ENCODE measurements at regions not wholly inside any gene's neighbourhood (a gene's known extent, or its start where the extent isn't known, plus 50 kb on each side); places are given as distances from the start of the nearest gene placed in this dataset.
A peak's percentile ranks its signal among the peaks of the same experiment; 100 is the strongest.

GRCh38 chr6:2542101-2542857, 208.4 kb downstream of the MYLK4 start:
- BruUV-seq (replicated peaks), result no TSS peak
- Histone ChIP-seq H4K20me1 (ENCODE audit: low read length) (no peaks in the 10 kb centered on the region), H3K9ac (ENCODE audit: low read length) (no peak overlapping the region), H3F3A (ENCODE audit: low read length, unreplicated experiment) (no peaks in the 10 kb centered on the region), H3K79me2 (ENCODE audit: low read length) (no peaks in the 10 kb centered on the region), H2AFZ (ENCODE audit: low read length) (no peak overlapping the region), H3K9me2 (replicated peaks; ENCODE audit: low read length) (no peaks in the 10 kb centered on the region), H3K4me3 (ENCODE audit: low read length) (no peak overlapping the region), H3K4me2 (ENCODE audit: low read length) (0 out of 2 replicates have a peak overlapping the region, but pooled peaks have one; percentile 0), H3K36me3 (ENCODE audit: low read depth, low read length) (no peaks in the 10 kb centered on the region), H3K27ac (ENCODE audit: low read length) (no peak overlapping the region), H3K27me3 (ENCODE audit: low read length) (no peaks in the 10 kb centered on the region), H3K4me1 (ENCODE audit: insufficient read depth, low read length) (peaks cover 14% of the 10 kb centered on the region), H3K9me3 (ENCODE audit: low read length) (no peaks in the 10 kb centered on the region)
- TF ChIP-seq, protein P1, sequence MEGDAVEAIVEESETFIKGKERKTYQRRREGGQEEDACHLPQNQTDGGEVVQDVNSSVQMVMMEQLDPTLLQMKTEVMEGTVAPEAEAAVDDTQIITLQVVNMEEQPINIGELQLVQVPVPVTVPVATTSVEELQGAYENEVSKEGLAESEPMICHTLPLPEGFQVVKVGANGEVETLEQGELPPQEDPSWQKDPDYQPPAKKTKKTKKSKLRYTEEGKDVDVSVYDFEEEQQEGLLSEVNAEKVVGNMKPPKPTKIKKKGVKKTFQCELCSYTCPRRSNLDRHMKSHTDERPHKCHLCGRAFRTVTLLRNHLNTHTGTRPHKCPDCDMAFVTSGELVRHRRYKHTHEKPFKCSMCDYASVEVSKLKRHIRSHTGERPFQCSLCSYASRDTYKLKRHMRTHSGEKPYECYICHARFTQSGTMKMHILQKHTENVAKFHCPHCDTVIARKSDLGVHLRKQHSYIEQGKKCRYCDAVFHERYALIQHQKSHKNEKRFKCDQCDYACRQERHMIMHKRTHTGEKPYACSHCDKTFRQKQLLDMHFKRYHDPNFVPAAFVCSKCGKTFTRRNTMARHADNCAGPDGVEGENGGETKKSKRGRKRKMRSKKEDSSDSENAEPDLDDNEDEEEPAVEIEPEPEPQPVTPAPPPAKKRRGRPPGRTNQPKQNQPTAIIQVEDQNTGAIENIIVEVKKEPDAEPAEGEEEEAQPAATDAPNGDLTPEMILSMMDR (conservative IDR thresholded peaks at IDR 0.05; ENCODE audit: low read depth, low read length), result no peak
- no peak for TF ChIP-seq EZH2phosphoT487 (IDR thresholded peaks at IDR 0.05; ENCODE audit: borderline replicate concordance, low read length)
- no peak for TF ChIP-seq EZH2 (IDR thresholded peaks at IDR 0.05; ENCODE audit: low read length, unreplicated experiment)
- ChIA-PET CTCF (no interaction called here), POLR2A (ENCODE audit: unreplicated experiment) (no interaction called here)
- DNase-seq (no peak), ATAC-seq (no peak)
- intact Hi-C loops (cut with micrococcal nuclease), result no loop called here

DNA sequence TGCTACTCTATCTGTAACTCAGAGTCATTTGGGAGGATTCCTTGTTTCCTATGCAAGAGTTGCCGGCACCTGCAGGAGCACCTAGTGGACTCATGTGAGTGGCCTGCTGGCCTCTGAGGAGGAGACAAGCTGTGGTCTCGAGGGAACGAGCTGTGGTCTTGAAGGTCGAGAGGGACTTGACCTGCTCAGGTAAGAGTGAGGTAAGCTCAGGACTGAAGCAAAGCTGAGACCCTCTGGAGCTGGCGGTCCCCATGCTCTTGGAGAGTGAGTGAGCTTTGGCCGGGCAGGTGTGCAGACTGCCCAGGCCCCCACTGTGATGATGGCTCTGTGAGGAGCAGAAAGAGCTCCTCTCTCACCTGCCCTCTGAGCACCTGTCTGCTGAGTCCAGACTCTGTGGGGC, 214.3 kb downstream of the MYLK4 start:
- BruUV-seq (replicated peaks), result no TSS peak
- H3K9me3 ChIP-seq (ENCODE audit: low read length), result no peaks in the 10 kb centered on the region
- DNase-seq (no peak), ATAC-seq (no peak)
- no peak overlapping the region for H2AFZ ChIP-seq (ENCODE audit: low read length)
- ChIA-PET POLR2A (ENCODE audit: unreplicated experiment) (no interaction called here), CTCF (no interaction called here)
- H3F3A ChIP-seq (ENCODE audit: low read length, unreplicated experiment), result no peaks in the 10 kb centered on the region
- no peaks in the 10 kb centered on the region for H4K20me1 ChIP-seq (ENCODE audit: low read length)
- H3K36me3 ChIP-seq (ENCODE audit: low read depth, low read length), result no peaks in the 10 kb centered on the region
- no peaks in the 10 kb centered on the region for H3K79me2 ChIP-seq (ENCODE audit: low read length)
- no peak overlapping the region for H3K4me3 ChIP-seq (ENCODE audit: low read length)
- no peaks in the 10 kb centered on the region for H3K9me2 ChIP-seq (replicated peaks; ENCODE audit: low read length)
- H3K4me2 ChIP-seq (ENCODE audit: low read length), result no peak overlapping the region
- no peak overlapping the region for H3K27ac ChIP-seq (ENCODE audit: low read length)
- no peaks in the 10 kb centered on the region for H3K27me3 ChIP-seq (ENCODE audit: low read length)
- no peak for TF ChIP-seq EZH2 (IDR thresholded peaks at IDR 0.05; ENCODE audit: low read length, unreplicated experiment)
- H3K9ac ChIP-seq (ENCODE audit: low read length), result no peak overlapping the region
- peaks cover 12% of the 10 kb centered on the region for H3K4me1 ChIP-seq (ENCODE audit: insufficient read depth, low read length)
- intact Hi-C loops (cut with micrococcal nuclease), result no loop called here

DNA sequence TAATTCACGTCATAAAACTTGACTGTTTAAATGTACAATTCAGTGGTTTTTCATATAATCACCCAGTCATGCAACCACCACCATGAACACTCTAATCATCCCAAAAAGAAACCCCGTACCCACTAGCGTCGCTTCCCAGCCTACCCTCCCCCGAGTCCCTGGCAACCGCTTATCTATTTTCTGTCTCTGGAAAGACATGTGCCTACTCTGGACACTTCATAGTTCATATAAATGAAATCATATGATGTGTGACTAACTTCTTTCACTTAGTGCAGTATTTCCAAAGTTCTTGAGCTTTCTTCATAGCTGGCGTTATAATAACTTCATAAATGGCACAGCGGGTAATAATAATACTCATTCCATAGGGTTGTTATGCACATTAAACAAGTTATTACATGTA, 215.2 kb downstream of the MYLK4 start:
- H3F3A ChIP-seq (ENCODE audit: low read length, unreplicated experiment), result no peaks in the 10 kb centered on the region

More for the DNA sequence above, 215.2 kb downstream of the MYLK4 start:
- CTCF ChIA-PET, result no interaction called here
- H3K4me2 ChIP-seq (ENCODE audit: low read length), result no peak overlapping the region
- no peak overlapping the region for H3K27ac ChIP-seq (ENCODE audit: low read length)
- no peak overlapping the region for H3K4me3 ChIP-seq (ENCODE audit: low read length)
- H3K9me2 ChIP-seq (replicated peaks; ENCODE audit: low read length), result no peaks in the 10 kb centered on the region
- no peak for DNase-seq
- no peaks in the 10 kb centered on the region for H3K27me3 ChIP-seq (ENCODE audit: low read length)
- H3K79me2 ChIP-seq (ENCODE audit: low read length), result no peaks in the 10 kb centered on the region
- intact Hi-C loops (cut with micrococcal nuclease), result no loop called here
- no peak overlapping the region for H2AFZ ChIP-seq (ENCODE audit: low read length)
- POLR2A ChIA-PET (ENCODE audit: unreplicated experiment), result no interaction called here
- no peak overlapping the region for H3K9ac ChIP-seq (ENCODE audit: low read length)
- BruUV-seq (replicated peaks), result no TSS peak
- no peaks in the 10 kb centered on the region for H3K36me3 ChIP-seq (ENCODE audit: low read depth, low read length)
- H3K9me3 ChIP-seq (ENCODE audit: low read length), result no peaks in the 10 kb centered on the region
- no peak for ATAC-seq
- no peaks in the 10 kb centered on the region for H4K20me1 ChIP-seq (ENCODE audit: low read length)
- TF ChIP-seq EZH2phosphoT487 (IDR thresholded peaks at IDR 0.05; ENCODE audit: borderline replicate concordance, low read length) (no peak), EZH2 (IDR thresholded peaks at IDR 0.05; ENCODE audit: low read length, unreplicated experiment) (no peak)
- TF ChIP-seq, protein P1 (conservative IDR thresholded peaks at IDR 0.05; ENCODE audit: low read depth, low read length), result no peak
- peaks cover 17% of the 10 kb centered on the region for H3K4me1 ChIP-seq (ENCODE audit: insufficient read depth, low read length)

Data from PC-3 (cell line).